C4-2B (cell line): ENCODE measurements at regions not wholly inside any gene's neighbourhood (a gene's known extent, or its start where the extent isn't known, plus 50 kb on each side); places are given as distances from the start of the nearest gene placed in this dataset.

Experiments used
- H3K27ac ChIP-seq: fragments of 450-650 bp; 2 replicates; pipeline ENCODE4 v1.5.1; 2017
- ZFX ChIP-seq: fragments of 450-650 bp; IDR thresholded peaks from 2 replicates; pipeline ENCODE4 v1.6.1; 2017
- TF ChIP-seq, protein P1 (sequence below): fragments of 450-650 bp; conservative IDR thresholded peaks from 2 replicates; pipeline ENCODE4 v1.5.1; 2017; ENCODE audit warnings: mild to moderate bottlenecking

DNA sequence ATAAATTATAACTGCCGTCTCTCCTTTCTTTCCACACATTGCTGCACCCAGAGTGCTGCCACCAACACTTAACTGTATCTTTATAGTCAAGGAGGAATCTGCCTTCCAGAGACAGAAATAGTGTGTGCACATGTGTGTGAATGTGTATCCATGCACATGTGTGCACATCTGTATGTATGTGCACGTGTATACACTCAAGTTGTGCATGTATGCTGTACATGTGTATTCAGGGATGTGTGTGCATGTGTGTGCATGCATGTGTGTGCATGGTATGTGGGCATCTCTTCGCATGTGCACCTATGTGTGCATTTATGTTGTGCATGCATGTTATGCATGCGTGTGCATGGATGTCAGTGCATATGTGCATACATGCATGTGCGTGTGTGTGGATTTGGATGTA, 253.3 kb downstream of the KLF6 start:
- H3K27ac ChIP-seq = no peak overlapping the region
- TF ChIP-seq ZFX = no peak
- TF ChIP-seq, protein P1, sequence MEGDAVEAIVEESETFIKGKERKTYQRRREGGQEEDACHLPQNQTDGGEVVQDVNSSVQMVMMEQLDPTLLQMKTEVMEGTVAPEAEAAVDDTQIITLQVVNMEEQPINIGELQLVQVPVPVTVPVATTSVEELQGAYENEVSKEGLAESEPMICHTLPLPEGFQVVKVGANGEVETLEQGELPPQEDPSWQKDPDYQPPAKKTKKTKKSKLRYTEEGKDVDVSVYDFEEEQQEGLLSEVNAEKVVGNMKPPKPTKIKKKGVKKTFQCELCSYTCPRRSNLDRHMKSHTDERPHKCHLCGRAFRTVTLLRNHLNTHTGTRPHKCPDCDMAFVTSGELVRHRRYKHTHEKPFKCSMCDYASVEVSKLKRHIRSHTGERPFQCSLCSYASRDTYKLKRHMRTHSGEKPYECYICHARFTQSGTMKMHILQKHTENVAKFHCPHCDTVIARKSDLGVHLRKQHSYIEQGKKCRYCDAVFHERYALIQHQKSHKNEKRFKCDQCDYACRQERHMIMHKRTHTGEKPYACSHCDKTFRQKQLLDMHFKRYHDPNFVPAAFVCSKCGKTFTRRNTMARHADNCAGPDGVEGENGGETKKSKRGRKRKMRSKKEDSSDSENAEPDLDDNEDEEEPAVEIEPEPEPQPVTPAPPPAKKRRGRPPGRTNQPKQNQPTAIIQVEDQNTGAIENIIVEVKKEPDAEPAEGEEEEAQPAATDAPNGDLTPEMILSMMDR = no peak

DNA sequence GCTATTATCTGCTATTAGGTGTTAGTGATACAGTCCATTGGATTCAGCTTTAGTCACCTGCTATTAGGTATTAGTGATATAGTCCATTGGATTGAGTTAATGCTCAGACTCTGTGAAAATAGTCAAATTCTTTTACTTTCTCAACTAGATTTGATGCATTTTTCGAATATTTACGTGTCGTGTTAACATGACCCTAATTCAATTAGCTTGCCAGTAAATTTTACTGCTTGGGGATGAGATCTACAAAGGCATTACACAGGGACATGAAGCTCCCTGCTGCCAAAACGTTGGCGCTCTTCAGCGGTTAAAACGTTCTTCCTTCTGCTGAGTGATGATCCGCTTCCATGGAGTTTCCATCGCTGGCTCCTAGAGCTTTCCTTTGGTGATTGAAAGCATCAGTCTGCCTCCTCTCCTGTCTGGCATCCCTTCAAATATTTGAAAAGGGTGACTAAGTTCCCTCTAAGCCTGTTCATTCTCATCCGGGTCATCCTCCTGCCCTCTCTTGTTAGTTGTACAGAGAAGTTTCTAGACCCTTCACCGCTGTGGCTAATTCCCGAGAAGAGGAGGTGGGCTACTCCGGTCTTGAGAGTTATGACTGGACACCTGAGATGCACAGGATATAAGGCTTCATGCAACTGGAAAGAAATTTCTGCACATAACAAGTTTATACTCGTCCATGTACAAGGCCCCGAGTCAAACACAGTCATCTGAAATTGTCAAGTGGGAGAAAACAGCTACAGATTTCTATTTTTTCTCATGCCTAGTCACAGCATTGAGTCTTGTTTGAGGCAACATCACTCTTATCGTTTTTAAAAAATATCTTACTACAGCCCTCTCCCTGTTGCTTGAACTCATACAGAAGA, 254.0 kb downstream of the KLF6 start:
- TF ChIP-seq, protein P1 = no peak
- no peak for TF ChIP-seq ZFX
- H3K27ac ChIP-seq = no peak overlapping the region

DNA sequence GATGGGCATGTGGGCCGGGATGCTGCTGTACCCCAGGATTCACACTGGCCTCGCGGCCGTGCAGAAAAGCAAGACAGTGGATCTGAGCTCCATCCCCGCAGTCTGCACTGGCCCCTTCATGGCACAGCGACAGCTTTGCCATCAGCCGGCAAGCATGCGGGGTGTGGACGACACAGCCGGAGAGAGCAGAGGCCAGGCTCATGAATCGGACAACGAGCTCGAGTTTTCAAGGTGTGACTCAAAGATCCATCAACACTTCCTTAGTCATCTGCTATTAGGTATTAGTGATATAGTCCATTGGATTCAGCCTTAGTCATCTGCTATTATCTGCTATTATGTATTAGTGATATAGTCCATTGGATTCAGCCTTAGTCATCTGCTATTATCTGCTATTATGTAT, 254.7 kb downstream of the KLF6 start:
- TF ChIP-seq ZFX = no peak
- TF ChIP-seq, protein P1 = no peak
- no peak overlapping the region for H3K27ac ChIP-seq

DNA sequence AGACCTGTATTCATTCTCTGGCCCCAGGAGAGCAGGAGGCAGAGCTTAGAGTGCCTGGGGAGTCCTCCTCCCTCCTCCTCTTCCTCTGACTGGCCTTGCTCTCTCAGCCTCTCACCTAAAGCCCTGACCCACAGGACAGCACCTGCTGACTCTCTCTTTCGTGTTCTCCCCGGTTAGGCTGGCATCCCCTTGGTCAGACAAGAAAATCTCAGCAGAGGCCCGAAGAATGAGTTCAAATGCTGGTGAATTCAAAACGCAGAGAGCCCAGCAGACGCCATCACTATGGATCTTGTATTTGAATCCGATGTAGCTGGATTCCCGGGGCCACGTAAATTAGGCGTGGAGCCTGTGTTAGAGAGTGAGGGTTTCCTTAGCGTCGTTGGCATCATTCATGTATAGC, 255.3 kb downstream of the KLF6 start:
- H3K27ac ChIP-seq = no peak overlapping the region
- TF ChIP-seq, protein P1 = no peak
- TF ChIP-seq ZFX = no peak

DNA sequence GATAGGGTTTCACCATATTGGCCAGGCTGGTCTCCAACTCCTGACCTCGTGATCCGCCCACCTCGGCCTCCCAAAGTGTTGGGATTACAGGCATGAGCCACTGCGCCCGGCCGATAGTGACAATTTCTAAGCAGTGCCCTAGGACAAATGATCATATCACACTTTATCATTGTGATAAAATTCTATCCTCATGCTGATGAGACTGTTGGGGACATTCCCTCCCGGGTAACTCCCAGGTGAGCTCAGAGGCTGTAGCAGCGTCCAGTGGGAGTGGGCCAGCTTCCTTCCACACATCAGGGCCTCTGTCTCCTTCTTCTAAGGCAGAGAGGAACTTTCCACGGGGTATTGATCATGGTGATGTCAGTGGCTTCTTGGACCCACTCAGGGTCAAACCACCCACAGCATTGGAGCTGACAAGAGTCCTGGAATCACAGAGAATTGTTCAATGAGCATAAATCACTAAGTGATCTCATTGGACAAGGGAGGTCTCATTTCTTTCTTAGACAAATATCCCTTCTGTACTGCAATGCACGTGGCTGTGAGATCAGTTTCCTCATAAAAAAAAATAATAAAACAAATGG, 256.1 kb downstream of the KLF6 start:
- TF ChIP-seq, protein P1 = no peak
- TF ChIP-seq ZFX = no peak
- H3K27ac ChIP-seq = no peak overlapping the region

DNA sequence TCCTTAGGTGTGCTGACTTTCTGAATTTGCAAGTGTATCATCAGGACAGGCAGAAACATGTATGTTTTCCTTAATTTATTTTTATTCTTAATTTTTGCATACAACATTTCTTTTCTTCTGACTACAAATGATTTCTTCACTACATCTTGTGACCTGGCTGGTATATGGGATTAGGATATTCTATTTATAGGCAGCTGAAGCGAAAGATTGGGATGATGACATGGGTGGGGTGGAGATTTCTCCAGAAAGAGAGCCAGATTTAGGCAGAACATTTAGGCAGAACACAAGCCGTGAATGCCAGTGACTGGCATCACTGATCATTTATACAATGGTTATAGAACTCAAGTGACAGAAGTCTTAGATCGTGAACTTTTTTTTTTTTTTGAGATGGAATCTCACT, 256.7 kb downstream of the KLF6 start:
- TF ChIP-seq, protein P1 = no peak
- no peak for TF ChIP-seq ZFX
- H3K27ac ChIP-seq = no peak overlapping the region

DNA sequence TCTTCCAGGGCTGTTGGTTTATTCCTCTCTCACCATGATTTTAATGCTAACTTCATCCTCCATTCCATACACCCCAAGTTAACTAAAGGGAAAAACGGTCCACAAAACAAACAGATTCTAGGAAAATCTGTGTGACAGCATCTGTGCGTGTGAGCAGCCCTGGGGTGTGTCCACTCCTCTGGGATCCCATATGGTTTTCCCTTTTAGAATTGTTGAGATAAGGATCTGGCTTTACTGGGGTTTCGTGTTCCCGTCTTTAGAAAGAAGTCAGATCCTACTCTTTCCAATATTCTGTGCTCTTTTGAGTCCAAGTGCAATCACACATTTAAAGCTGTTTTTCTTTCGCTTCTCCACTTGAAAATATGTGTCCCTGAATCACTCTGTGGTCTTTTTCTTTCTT, 257.1 kb downstream of the KLF6 start:
- TF ChIP-seq, protein P1 = no peak
- no peak for TF ChIP-seq ZFX
- H3K27ac ChIP-seq = no peak overlapping the region
